ENCODE measurements at regions not wholly inside any gene's neighbourhood (a gene's known extent, or its start where the extent isn't known, plus 50 kb on each side); places are given as distances from the start of the nearest gene placed in this dataset.

DNA sequence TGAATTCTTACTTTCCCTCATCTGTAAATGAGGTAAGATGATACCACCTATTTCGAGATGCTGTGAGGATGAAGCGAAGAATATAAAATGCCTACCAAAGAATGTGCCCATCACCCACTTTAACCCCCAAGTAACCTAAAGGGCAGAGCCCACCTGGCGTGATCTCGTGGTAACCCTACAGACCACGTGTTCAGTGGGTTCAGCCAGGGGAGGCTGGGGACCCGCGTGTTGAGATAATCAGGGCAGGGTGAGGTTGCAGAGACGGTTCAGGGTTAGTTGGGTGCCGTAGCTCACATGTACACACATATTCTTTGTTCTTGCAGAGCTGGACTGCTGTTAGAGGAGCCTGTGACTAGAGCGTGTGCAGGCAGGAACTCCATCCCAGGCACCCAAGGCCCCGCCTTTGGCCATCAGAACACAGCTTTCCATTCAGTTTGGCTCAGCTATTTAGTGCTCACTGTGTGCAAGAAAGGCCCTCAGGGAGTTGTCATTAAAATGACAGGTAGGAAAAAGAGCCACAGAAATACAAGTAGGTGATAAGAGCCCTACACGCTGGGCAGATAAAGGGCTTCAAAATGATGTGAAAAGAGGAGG lies 56.5 kb upstream of the HAND1 start:
- TF ChIP-seq POLR2AphosphoS5 (IDR thresholded peaks at IDR 0.05; ENCODE audit: low read depth, low read length) (no peak), POLR2A (IDR thresholded peaks at IDR 0.05; ENCODE audit: low read depth, low read length) (no peak), TAF1 (IDR thresholded peaks at IDR 0.05; ENCODE audit: low read depth, low read length) (no peak), POU2F2 (IDR thresholded peaks at IDR 0.05; ENCODE audit: low read depth, low read length) (no peak), SPI1 (IDR thresholded peaks at IDR 0.05; ENCODE audit: low read depth, low read length) (no peak), PAX5 (IDR thresholded peaks at IDR 0.05; ENCODE audit: insufficient read depth, low read length, severe bottlenecking) (no peak)
